Spleen (tissue), 11 donors: ENCODE measurements at regions not wholly inside any gene's neighbourhood (a gene's known extent, or its start where the extent isn't known, plus 50 kb on each side); places are given as distances from the start of the nearest gene placed in this dataset.

Source experiments
- DNase-seq: peaks from one replicate; pipeline ENCODE4 v3.0.0-alpha.2; 2020
- H3K27ac ChIP-seq, 8 donors: fragments of 200-600 bp; sonication (generic) in 7 of 8; 1 replicate in 4 of 8; 2 replicates in 4 of 8; pipeline versions ENCODE4 v1.5.0 to v1.8.0; 2016 to 2021; ENCODE audit warnings: inconsistent platforms in 4 of 8, mild to moderate bottlenecking in 4 of 8, moderate library complexity in 1 of 8
- H3K27me3 ChIP-seq, 7 donors: fragments of 200-600 bp; sonication (generic) in 6 of 7; replicated peaks in 1 of 7; 1 replicate in 4 of 7; 2 replicates in 3 of 7; pipeline versions ENCODE4 v1.5.0 to v1.8.0; 2016 to 2021; ENCODE audit warnings: inconsistent platforms in 3 of 7, mild to moderate bottlenecking in 1 of 7
- H3K36me3 ChIP-seq, 6 donors: fragments of 200-600 bp; sonication (generic) in 5 of 6; 1 replicate in 4 of 6; 2 replicates in 2 of 6; pipeline versions ENCODE4 v1.5.0 to v1.8.0; 2016 to 2021; ENCODE audit warnings: inconsistent platforms in 2 of 6
- H3K4me1 ChIP-seq, 6 donors: fragments of 200-600 bp; sonication (generic) in 5 of 6; 1 replicate in 3 of 6; 2 replicates in 3 of 6; pipeline versions ENCODE4 v1.5.0 to v1.8.0; 2016 to 2021; ENCODE audit warnings: inconsistent platforms in 3 of 6
- H3K4me3 ChIP-seq, 8 donors: fragments of 200-600 bp; sonication (generic) in 7 of 8; 1 replicate in 4 of 8; 2 replicates in 4 of 8; pipeline versions ENCODE4 v1.5.0 to v1.8.0; 2016 to 2021; ENCODE audit warnings: inconsistent platforms in 4 of 8, mild to moderate bottlenecking in 4 of 8, moderate library complexity in 2 of 8
- H3K9me3 ChIP-seq, 8 donors: fragments of 200-600 bp; sonication (generic) in 7 of 8; 1 replicate in 4 of 8; 2 replicates in 4 of 8; pipeline versions ENCODE4 v1.5.0 to v1.8.0; 2016 to 2021; ENCODE audit warnings: inconsistent platforms in 4 of 8
- POLR2A ChIP-seq, 3 donors: fragments of 450-650 bp; IDR thresholded peaks; one replicate each; pipeline ENCODE4 v1.5.1; 2017; ENCODE audit warnings: antibody characterized with exemption in 3 of 3, mild to moderate bottlenecking in 1 of 3
- POLR2AphosphoS5 ChIP-seq, 3 donors: sonication (generic); formaldehyde crosslinking; IDR thresholded peaks; one replicate each; pipeline ENCODE4 v1.5.1; 2017; ENCODE audit warnings: antibody characterized with exemption in 3 of 3
- WGBS, 5 donors: extraction: QIAGEN DNeasy Blood & Tissue Kit in 3 of 5; methylation state at CpG; one replicate each; pipeline versions ENCODE4 v1.1.5 to v1.1.7; 2013 to 2018; 5-methylcytosine and 5-hydroxymethylcytosine counted together
- intact Hi-C: fragments of 100-400 bp; cut with DNase I; formaldehyde crosslinking; loops from one replicate; pipeline ENCODE4 v1.15.0; 2023; ENCODE audit warnings: low total_unique reads
- TF ChIP-seq, protein P1 (sequence below), 11 experiments: fragments of 200-600 bp in 7 of 11; fragments of 450-650 bp in 4 of 11; sonication (generic) in 4 of 11; IDR thresholded peaks in 8 of 11; conservative IDR thresholded peaks in 3 of 11; 1 replicate in 7 of 11; 2 replicates in 4 of 11; pipeline versions ENCODE4 v1.4.0 to v1.8.0; 2016 to 2021; ENCODE audit warnings: antibody characterized with exemption in 11 of 11, inconsistent platforms in 4 of 11, mild to moderate bottlenecking in 1 of 11
- donor health status: healthy with polysubstance abuse.
- donor health status: DM: no; HTN: no; CAD: no; lungs with moderate emphysema.
- donor health status: DM: no; HTN: no; CAD: no.
- donor health status: Bipolar disorder and iron deficiency.
- donor health status: healthy.
- donor health status: DM: no; HTN: no; CAD: no.
- donor health status: DM: yes; HTN: yes; CAD: no.

DNA sequence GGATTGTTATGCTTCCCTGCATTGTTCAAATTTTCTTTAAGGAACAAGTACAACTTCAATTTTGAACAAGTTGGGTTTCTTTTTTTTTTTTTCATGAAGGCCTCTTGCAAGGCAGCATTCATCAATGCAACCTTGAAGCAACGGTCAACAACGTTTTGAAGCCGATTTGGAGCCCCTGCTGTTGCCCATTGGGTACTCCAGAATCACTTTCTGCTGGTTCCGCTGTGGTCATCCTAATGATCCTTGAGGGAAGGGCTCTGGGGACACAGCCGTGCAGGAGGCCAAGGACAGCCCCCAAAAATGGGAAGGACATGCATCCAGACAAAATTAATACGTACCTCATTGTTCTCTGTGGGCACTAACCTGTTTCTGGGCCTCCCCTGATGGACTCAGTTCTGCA, 84.6 kb upstream of the MGMT start:
- DNase-seq = no peak
- H3K27me3 ChIP-seq = no peaks in the 10 kb centered on the region
- intact Hi-C loops = no loop called here
- TF ChIP-seq, protein P1, sequence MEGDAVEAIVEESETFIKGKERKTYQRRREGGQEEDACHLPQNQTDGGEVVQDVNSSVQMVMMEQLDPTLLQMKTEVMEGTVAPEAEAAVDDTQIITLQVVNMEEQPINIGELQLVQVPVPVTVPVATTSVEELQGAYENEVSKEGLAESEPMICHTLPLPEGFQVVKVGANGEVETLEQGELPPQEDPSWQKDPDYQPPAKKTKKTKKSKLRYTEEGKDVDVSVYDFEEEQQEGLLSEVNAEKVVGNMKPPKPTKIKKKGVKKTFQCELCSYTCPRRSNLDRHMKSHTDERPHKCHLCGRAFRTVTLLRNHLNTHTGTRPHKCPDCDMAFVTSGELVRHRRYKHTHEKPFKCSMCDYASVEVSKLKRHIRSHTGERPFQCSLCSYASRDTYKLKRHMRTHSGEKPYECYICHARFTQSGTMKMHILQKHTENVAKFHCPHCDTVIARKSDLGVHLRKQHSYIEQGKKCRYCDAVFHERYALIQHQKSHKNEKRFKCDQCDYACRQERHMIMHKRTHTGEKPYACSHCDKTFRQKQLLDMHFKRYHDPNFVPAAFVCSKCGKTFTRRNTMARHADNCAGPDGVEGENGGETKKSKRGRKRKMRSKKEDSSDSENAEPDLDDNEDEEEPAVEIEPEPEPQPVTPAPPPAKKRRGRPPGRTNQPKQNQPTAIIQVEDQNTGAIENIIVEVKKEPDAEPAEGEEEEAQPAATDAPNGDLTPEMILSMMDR (IDR thresholded peaks at IDR 0.05 in 8 of 11, conservative IDR thresholded peaks at IDR 0.05 in 3 of 11) = no peak
- TF ChIP-seq POLR2A (IDR thresholded peaks at IDR 0.05) (no peak), POLR2AphosphoS5 (IDR thresholded peaks at IDR 0.05) (no peak)
- no peaks in the 10 kb centered on the region for H3K9me3 ChIP-seq
- H3K4me3 ChIP-seq = no peak overlapping the region
- H3K27ac ChIP-seq = no peak overlapping the region
- H3K4me1 ChIP-seq = peaks cover 0 to 5% (median 3%) of the 10 kb centered on the region in 6 donors
- WGBS, 5 donors = 76 to 90% (median 83%) methylated on average over 6 of the region's 6 CpGs
- H3K36me3 ChIP-seq = no peaks in the 10 kb centered on the region

DNA sequence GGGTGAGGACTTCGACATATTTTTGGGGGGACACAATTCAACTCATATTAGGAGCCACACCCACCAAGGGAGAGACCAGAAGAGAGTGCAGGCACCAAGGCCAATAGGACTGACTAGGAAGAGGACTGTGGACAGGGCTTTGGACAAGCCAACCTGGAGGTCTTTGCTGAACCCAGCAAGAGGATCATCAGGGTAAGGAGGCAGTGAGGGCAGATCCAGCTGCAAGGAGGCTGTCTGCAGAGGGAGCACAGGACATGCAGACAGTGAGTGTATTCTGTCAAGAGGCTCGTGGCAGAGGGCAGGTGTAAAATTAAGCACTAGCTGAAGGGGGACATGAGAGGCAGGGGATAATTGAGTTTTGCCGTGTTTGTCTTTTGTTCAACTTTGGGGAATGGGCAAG, 83.4 kb upstream of the MGMT start:
- no peaks in the 10 kb centered on the region for H3K27me3 ChIP-seq
- TF ChIP-seq, protein P1 (IDR thresholded peaks at IDR 0.05 in 8 of 11, conservative IDR thresholded peaks at IDR 0.05 in 3 of 11) = no peak
- TF ChIP-seq POLR2AphosphoS5 (IDR thresholded peaks at IDR 0.05) (no peak), POLR2A (IDR thresholded peaks at IDR 0.05) (no peak)
- WGBS, 5 donors = 83 to 88% (median 86%) methylated on average over 3 of the region's 3 CpGs
- no peak overlapping the region for H3K4me3 ChIP-seq
- DNase-seq = no peak
- H3K9me3 ChIP-seq = no peaks in the 10 kb centered on the region
- H3K36me3 ChIP-seq = no peaks in the 10 kb centered on the region
- intact Hi-C loops = no loop called here
- peaks cover 0 to 5% (median 3%) of the 10 kb centered on the region in 6 donors for H3K4me1 ChIP-seq
- H3K27ac ChIP-seq = no peak overlapping the region

DNA sequence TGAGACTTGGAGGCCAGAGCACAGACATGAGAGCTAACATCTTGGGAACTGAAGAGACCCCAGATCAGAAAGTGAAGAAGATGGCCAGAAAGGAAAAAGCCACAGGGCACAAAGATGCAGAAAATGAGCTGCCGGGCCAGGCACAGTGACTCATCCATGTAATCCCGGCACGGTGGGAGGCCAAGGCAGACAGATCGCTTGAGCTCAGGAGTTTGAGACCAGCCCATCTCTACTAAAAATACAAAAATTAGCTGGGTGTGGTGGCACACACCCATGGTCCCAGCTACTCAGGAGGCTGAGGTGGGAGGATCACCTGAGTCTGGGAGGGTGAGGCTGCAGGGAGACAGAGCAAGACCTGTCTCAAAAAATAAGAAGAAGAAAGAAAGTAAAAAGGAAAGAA, 81.4 kb upstream of the MGMT start:
- Histone ChIP-seq H3K36me3 (no peaks in the 10 kb centered on the region), H3K27ac (no peak overlapping the region), H3K27me3 (no peaks in the 10 kb centered on the region), H3K4me1 (peaks cover 0 to 5% (median 3%) of the 10 kb centered on the region in 6 donors), H3K4me3 (no peak overlapping the region), H3K9me3 (no peaks in the 10 kb centered on the region)
- 87 to 98% (median 95%) methylated on average over 4 of the region's 4 CpGs for WGBS, 5 donors
- intact Hi-C loops = no loop called here
- TF ChIP-seq POLR2AphosphoS5 (IDR thresholded peaks at IDR 0.05) (no peak), POLR2A (IDR thresholded peaks at IDR 0.05) (no peak)
- TF ChIP-seq, protein P1 (IDR thresholded peaks at IDR 0.05 in 8 of 11, conservative IDR thresholded peaks at IDR 0.05 in 3 of 11) = no peak
- no peak for DNase-seq

DNA sequence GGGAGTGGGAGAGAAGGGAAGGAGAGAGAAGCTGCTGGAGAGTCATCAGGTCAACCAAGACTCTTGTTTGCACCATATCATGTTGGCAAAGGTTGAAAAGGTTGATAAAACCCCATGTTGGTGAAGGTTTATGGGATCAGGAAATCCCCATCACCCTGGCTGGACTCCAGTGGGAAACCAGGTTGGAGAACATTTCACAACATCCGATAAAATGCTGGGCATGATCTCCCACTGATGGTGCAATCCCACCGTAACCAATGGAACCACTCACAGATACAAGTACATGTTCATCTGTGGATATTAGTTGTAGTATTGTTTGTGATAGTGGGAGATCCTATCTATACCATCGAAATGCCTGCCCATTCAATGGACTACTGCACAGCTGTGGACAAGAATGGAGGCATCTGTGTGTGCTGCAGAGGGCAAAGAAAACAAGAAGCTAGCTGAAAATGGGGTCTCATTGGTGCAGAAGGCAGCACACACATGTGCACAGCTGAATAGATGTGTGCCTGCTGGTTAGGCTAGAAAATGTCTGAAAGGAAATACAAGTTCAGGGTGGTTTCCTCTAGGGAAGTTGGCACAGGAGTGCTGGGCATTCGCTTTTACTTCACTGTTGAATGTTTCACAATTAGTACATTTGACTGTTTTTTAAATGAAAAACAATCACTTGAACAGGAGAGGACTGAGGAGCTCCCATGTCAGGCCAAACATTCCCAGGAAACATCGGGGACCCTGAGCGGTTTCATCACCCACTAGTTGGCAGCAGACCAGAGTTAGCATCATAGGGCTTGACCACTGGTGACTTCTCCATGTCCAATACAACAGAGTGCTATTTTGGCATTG, 80.4 kb upstream of the MGMT start:
- H3K27me3 ChIP-seq = no peaks in the 10 kb centered on the region
- DNase-seq = no peak
- intact Hi-C loops = no loop called here
- no peaks in the 10 kb centered on the region for H3K9me3 ChIP-seq
- H3K4me1 ChIP-seq = peaks cover 0 to 5% (median 3%) of the 10 kb centered on the region in 6 donors
- no peaks in the 10 kb centered on the region for H3K36me3 ChIP-seq
- H3K4me3 ChIP-seq = no peak overlapping the region
- 38 to 56% (median 47%) methylated on average over 6 of the region's 6 CpGs for WGBS, 5 donors
- H3K27ac ChIP-seq = peak overlapping the region in 4 of 8 donors; percentile 9 to 41 (median 16)
- no peak for TF ChIP-seq POLR2AphosphoS5 (IDR thresholded peaks at IDR 0.05)
- TF ChIP-seq, protein P1 (IDR thresholded peaks at IDR 0.05 in 8 of 11, conservative IDR thresholded peaks at IDR 0.05 in 3 of 11) = peak in 1 of 11 experiments; percentile 6
